Nephron (organoid): ENCODE measurements at regions not wholly inside any gene's neighbourhood (a gene's known extent, or its start where the extent isn't known, plus 50 kb on each side); places are given as distances from the start of the nearest gene placed in this dataset.

ENCODE experiments used
- H3K27ac Mint-ChIP-seq, 3 experiments: 2 replicates each; pipeline ENCODE4 v1.8.0; 2020; ENCODE audit warnings: mixed read lengths in 3 of 3, mild to moderate bottlenecking in 2 of 3, moderate library complexity in 1 of 3
- H3K27me3 Mint-ChIP-seq: 2 replicates; pipeline ENCODE4 v1.8.0; 2021; ENCODE audit warnings: low read depth, mild to moderate bottlenecking, moderate library complexity, mixed read lengths
- H3K36me3 Mint-ChIP-seq: 2 replicates; pipeline ENCODE4 v1.8.0; 2020; ENCODE audit warnings: low read depth, mixed read lengths
- H3K4me1 Mint-ChIP-seq: 2 replicates; pipeline ENCODE4 v1.8.0; 2020; ENCODE audit warnings: mixed read lengths
- H3K4me3 Mint-ChIP-seq, 3 experiments: 2 replicates each; pipeline ENCODE4 v1.8.0; 2020; ENCODE audit warnings: mild to moderate bottlenecking in 3 of 3, mixed read lengths in 3 of 3, moderate library complexity in 2 of 3
- H3K9me3 Mint-ChIP-seq: 2 replicates; pipeline ENCODE4 v1.8.0; 2020; ENCODE audit warnings: mixed read lengths
- CTCF ChIP-seq, 3 experiments: fragments of 200-600 bp; sonication (generic); IDR thresholded peaks; one replicate each; pipeline ENCODE4 v1.5.0; 2021; ENCODE audit warnings: antibody characterized with exemption in 3 of 3; ENCODE audit not compliant: unreplicated experiment in 3 of 3

- H3K27me3 Mint-ChIP-seq = no peaks in the 10 kb centered on the region
- TF ChIP-seq CTCF (IDR thresholded peaks at IDR 0.05; ENCODE audit: unreplicated experiment in 3 of 3) = no peak
- peaks cover 4% of the 10 kb centered on the region for H3K36me3 Mint-ChIP-seq
- no peaks in the 10 kb centered on the region for H3K4me1 Mint-ChIP-seq
- H3K27ac Mint-ChIP-seq = no peak overlapping the region
- H3K4me3 Mint-ChIP-seq = no peak overlapping the region
- peaks cover 6% of the 10 kb centered on the region for H3K9me3 Mint-ChIP-seq
Measured at GRCh38 chr12:24416423-24417109, 467.1 kb upstream of the SOX5 start.

GRCh38 chr12:24415934-24416333 is 466.5 kb upstream of the SOX5 start:
- peaks cover under 1% of the 10 kb centered on the region for H3K9me3 Mint-ChIP-seq
- no peak overlapping the region for H3K27ac Mint-ChIP-seq
- H3K4me1 Mint-ChIP-seq = no peaks in the 10 kb centered on the region
- H3K4me3 Mint-ChIP-seq = no peak overlapping the region
- H3K27me3 Mint-ChIP-seq = no peaks in the 10 kb centered on the region
- H3K36me3 Mint-ChIP-seq = peaks cover 4% of the 10 kb centered on the region
- TF ChIP-seq CTCF (IDR thresholded peaks at IDR 0.05; ENCODE audit: unreplicated experiment in 3 of 3) = no peak

GRCh38 chr12:24414480-24414879 is 465.0 kb upstream of the SOX5 start:
- no peak for TF ChIP-seq CTCF (IDR thresholded peaks at IDR 0.05; ENCODE audit: unreplicated experiment in 3 of 3)
- no peak overlapping the region for H3K27ac Mint-ChIP-seq
- no peaks in the 10 kb centered on the region for H3K4me1 Mint-ChIP-seq
- no peaks in the 10 kb centered on the region for H3K9me3 Mint-ChIP-seq
- no peaks in the 10 kb centered on the region for H3K27me3 Mint-ChIP-seq
- peaks cover 4% of the 10 kb centered on the region for H3K36me3 Mint-ChIP-seq
- no peak overlapping the region for H3K4me3 Mint-ChIP-seq

- no peaks in the 10 kb centered on the region for H3K27me3 Mint-ChIP-seq
- H3K4me1 Mint-ChIP-seq = no peaks in the 10 kb centered on the region
- H3K9me3 Mint-ChIP-seq = no peaks in the 10 kb centered on the region
- peaks cover under 1% of the 10 kb centered on the region for H3K36me3 Mint-ChIP-seq
- no peak overlapping the region for H3K27ac Mint-ChIP-seq
- no peak for TF ChIP-seq CTCF (IDR thresholded peaks at IDR 0.05; ENCODE audit: unreplicated experiment in 3 of 3)
- no peak overlapping the region for H3K4me3 Mint-ChIP-seq
Measured at GRCh38 chr12:24411948-24412347, 462.5 kb upstream of the SOX5 start.

GRCh38 chr12:24409868-24410267 is 460.4 kb upstream of the SOX5 start:
- no peaks in the 10 kb centered on the region for H3K4me1 Mint-ChIP-seq
- peaks cover 3% of the 10 kb centered on the region for H3K36me3 Mint-ChIP-seq
- no peak for TF ChIP-seq CTCF (IDR thresholded peaks at IDR 0.05; ENCODE audit: unreplicated experiment in 3 of 3)
- no peaks in the 10 kb centered on the region for H3K9me3 Mint-ChIP-seq
- no peaks in the 10 kb centered on the region for H3K27me3 Mint-ChIP-seq
- no peak overlapping the region for H3K27ac Mint-ChIP-seq
- no peak overlapping the region for H3K4me3 Mint-ChIP-seq

GRCh38 chr12:24408305-24408704 is 458.8 kb upstream of the SOX5 start:
- H3K4me3 Mint-ChIP-seq = no peak overlapping the region
- no peaks in the 10 kb centered on the region for H3K9me3 Mint-ChIP-seq

More at GRCh38 chr12:24408305-24408704, 458.8 kb upstream of the SOX5 start:
- Mint-ChIP-seq H3K36me3 (peaks cover 3% of the 10 kb centered on the region), H3K27me3 (no peaks in the 10 kb centered on the region), H3K4me1 (no peaks in the 10 kb centered on the region), H3K27ac (no peak overlapping the region)
- TF ChIP-seq CTCF (IDR thresholded peaks at IDR 0.05; ENCODE audit: unreplicated experiment in 3 of 3) = no peak
